ENCODE measurements at regions not wholly inside any gene's neighbourhood (a gene's known extent, or its start where the extent isn't known, plus 50 kb on each side); places are given as distances from the start of the nearest gene placed in this dataset.

DNA sequence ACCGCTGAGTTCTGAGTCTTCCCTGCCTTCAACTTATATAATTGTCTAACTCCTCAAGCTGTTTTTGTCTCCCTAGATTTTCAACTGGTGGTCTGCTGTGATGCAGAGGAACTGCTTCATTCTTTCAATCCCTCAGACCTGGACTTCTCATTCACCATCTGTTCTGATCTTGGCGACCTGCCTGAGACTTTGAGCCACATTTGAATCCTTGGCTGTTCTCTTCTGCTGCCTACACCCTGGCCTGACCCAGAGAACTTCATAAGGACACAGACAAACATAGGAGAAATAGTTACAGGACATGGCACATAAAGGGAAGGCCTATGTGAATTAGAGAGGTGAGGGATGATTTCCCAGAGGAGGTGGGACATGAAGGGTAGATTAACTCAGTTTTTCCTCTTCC, 326.7 kb downstream of the PTEN start:
- no peak for TF ChIP-seq CTCF (conservative IDR thresholded peaks at IDR 0.05; ENCODE audit: low read depth, low read length)
- TF ChIP-seq EZH2 (IDR thresholded peaks at IDR 0.05; ENCODE audit: borderline replicate concordance, low read depth, low read length, poor library complexity, severe bottlenecking) = no peak

All from A673 (cell line).